Liver (tissue), 8 donors: ENCODE measurements at regions not wholly inside any gene's neighbourhood (a gene's known extent, or its start where the extent isn't known, plus 50 kb on each side); places are given as distances from the start of the nearest gene placed in this dataset.
"Not testable (repeated sequence)": the region's sequence is repeated elsewhere in the genome, so short reads cannot be mapped to it uniquely, and the experiment has no call there.

Source experiments
- DNase-seq: peaks from one replicate; pipeline ENCODE4 v3.0.0-alpha.2; 2017; ENCODE audit warnings: low spot score
- H3K27ac ChIP-seq, 2 donors: one replicate each; pipeline ENCODE4 v1.7.0; 2013; ENCODE audit warnings: inconsistent platforms in 2 of 2, low read length in 2 of 2, control low read depth in 1 of 2, low read depth in 1 of 2, mild to moderate bottlenecking in 1 of 2
- H3K27me3 ChIP-seq, 4 donors: one replicate each; pipeline versions ENCODE4 v1.6.1 to v1.7.0; 2013; ENCODE audit warnings: low read length in 3 of 4, inconsistent platforms in 1 of 4, mild to moderate bottlenecking in 1 of 4, moderate library complexity in 1 of 4; ENCODE audit not compliant: control insufficient read depth in 4 of 4, insufficient read depth in 4 of 4
- H3K36me3 ChIP-seq, 4 donors: one replicate each; pipeline versions ENCODE4 v1.6.1 to v1.7.0; 2013; ENCODE audit warnings: low read length in 3 of 4, mild to moderate bottlenecking in 3 of 4, low read depth in 1 of 4, moderate library complexity in 1 of 4; ENCODE audit not compliant: control insufficient read depth in 4 of 4, insufficient read depth in 3 of 4
- H3K4me1 ChIP-seq, 4 donors: one replicate each; pipeline versions ENCODE4 v1.6.1 to v1.7.0; 2013; ENCODE audit warnings: low read length in 3 of 4, mild to moderate bottlenecking in 3 of 4, moderate library complexity in 1 of 4; ENCODE audit not compliant: control insufficient read depth in 4 of 4, insufficient read depth in 4 of 4
- H3K4me3 ChIP-seq, 3 donors: one replicate each; pipeline versions ENCODE4 v1.6.1 to v1.7.0; 2013; ENCODE audit warnings: low read length in 3 of 3, control low read depth in 1 of 3, low read depth in 1 of 3, mild to moderate bottlenecking in 1 of 3
- H3K9ac ChIP-seq, 2 donors: one replicate each; pipeline ENCODE4 v1.7.0; 2013; ENCODE audit warnings: low read length in 2 of 2, mild to moderate bottlenecking in 2 of 2, moderate library complexity in 2 of 2, control low read depth in 1 of 2, low read depth in 1 of 2
- H3K9me3 ChIP-seq, 4 donors: one replicate each; pipeline versions ENCODE4 v1.6.1 to v1.7.0; 2013; ENCODE audit warnings: low read length in 3 of 4; ENCODE audit not compliant: control insufficient read depth in 4 of 4
- ATF3 ChIP-seq: IDR thresholded peaks from 2 replicates; pipeline ENCODE4 v1.6.1; 2016; ENCODE audit warnings: antibody characterized with exemption
- FOXA1 ChIP-seq: IDR thresholded peaks from 2 replicates; pipeline ENCODE4 v1.6.1; 2016; ENCODE audit warnings: antibody characterized with exemption
- HNF4A ChIP-seq, 2 donors: conservative IDR thresholded peaks; 2 replicates each; pipeline ENCODE4 v1.6.1; 2016; ENCODE audit warnings: antibody characterized with exemption in 2 of 2, mild to moderate bottlenecking in 2 of 2
- HNF4G ChIP-seq: IDR thresholded peaks from 2 replicates; pipeline ENCODE4 v1.6.1; 2016; ENCODE audit warnings: antibody characterized with exemption
- MAX ChIP-seq: IDR thresholded peaks from 2 replicates; pipeline ENCODE4 v1.6.1; 2016; ENCODE audit warnings: antibody characterized with exemption
- RAD21 ChIP-seq, 2 donors: IDR thresholded peaks; 2 replicates each; pipeline ENCODE4 v1.6.1; 2016; ENCODE audit warnings: antibody characterized with exemption in 2 of 2, mild to moderate bottlenecking in 2 of 2
- REST ChIP-seq: IDR thresholded peaks from 2 replicates; pipeline ENCODE4 v1.6.1; 2016; ENCODE audit warnings: antibody characterized with exemption, mild to moderate bottlenecking
- SP1 ChIP-seq: IDR thresholded peaks from 2 replicates; pipeline ENCODE4 v1.6.1; 2018; ENCODE audit warnings: antibody characterized with exemption, mild to moderate bottlenecking
- ZBTB33 ChIP-seq: IDR thresholded peaks from 2 replicates; pipeline ENCODE4 v1.6.1; 2016; ENCODE audit warnings: antibody characterized with exemption
- WGBS: extraction: QIAGEN DNeasy Blood & Tissue Kit; methylation state at CpG from one replicate; pipeline ENCODE4 v1.1.7; 2013; 5-methylcytosine and 5-hydroxymethylcytosine counted together
- TF ChIP-seq, protein P1 (sequence below): fragments of 150-350 bp; IDR thresholded peaks from 2 replicates; pipeline ENCODE4 v1.5.1; 2017; ENCODE audit warnings: improper control_type of control experiment, low read depth, low read length; ENCODE audit not compliant: missing input control
- donor health status: healthy.
- donor health status: healthy.
- donor health status: healthy.
- donor health status: healthy.
- donor health status: healthy.

DNA sequence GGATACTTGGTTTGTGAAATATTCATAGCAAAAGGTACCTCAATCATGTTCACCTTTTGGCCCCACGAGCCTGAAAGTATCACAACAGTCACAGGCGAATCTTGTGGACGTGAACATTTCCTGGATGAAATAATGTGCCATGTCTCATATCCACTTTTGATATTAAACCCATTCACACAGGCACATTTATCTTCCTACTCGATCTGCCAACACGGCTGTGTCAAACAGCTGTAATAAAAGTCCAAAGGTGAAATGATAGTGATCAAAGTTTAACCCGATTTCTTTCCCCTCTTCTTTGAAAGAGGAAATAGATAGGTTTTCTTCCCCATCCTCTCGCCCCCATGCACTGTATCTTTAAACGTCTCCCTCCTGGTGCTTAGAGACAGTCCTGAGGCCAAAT is 191.2 kb upstream of the PROX1 start:
- TF ChIP-seq, protein P1, sequence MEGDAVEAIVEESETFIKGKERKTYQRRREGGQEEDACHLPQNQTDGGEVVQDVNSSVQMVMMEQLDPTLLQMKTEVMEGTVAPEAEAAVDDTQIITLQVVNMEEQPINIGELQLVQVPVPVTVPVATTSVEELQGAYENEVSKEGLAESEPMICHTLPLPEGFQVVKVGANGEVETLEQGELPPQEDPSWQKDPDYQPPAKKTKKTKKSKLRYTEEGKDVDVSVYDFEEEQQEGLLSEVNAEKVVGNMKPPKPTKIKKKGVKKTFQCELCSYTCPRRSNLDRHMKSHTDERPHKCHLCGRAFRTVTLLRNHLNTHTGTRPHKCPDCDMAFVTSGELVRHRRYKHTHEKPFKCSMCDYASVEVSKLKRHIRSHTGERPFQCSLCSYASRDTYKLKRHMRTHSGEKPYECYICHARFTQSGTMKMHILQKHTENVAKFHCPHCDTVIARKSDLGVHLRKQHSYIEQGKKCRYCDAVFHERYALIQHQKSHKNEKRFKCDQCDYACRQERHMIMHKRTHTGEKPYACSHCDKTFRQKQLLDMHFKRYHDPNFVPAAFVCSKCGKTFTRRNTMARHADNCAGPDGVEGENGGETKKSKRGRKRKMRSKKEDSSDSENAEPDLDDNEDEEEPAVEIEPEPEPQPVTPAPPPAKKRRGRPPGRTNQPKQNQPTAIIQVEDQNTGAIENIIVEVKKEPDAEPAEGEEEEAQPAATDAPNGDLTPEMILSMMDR = no peak
- TF ChIP-seq RAD21 (IDR thresholded peaks at IDR 0.05) (peak in 1 of 2 donors; percentile 41), HNF4A (conservative IDR thresholded peaks at IDR 0.05) (peak; percentile 80 to 86), REST (no peak), ZBTB33 (no peak), MAX (no peak), HNF4G (peak; percentile 24), ATF3 (no peak)
- Histone ChIP-seq H3K4me1 (no peaks in the 10 kb centered on the region), H3K27me3 (no peaks in the 10 kb centered on the region), H3K4me3 (no peak overlapping the region), H3K27ac (no peak overlapping the region), H3K9me3 (no peaks in the 10 kb centered on the region), H3K9ac (no peak overlapping the region), H3K36me3 (no peaks in the 10 kb centered on the region)
- WGBS = 57% methylated on average over 8 of the region's 8 CpGs
- DNase-seq = no peak

DNA sequence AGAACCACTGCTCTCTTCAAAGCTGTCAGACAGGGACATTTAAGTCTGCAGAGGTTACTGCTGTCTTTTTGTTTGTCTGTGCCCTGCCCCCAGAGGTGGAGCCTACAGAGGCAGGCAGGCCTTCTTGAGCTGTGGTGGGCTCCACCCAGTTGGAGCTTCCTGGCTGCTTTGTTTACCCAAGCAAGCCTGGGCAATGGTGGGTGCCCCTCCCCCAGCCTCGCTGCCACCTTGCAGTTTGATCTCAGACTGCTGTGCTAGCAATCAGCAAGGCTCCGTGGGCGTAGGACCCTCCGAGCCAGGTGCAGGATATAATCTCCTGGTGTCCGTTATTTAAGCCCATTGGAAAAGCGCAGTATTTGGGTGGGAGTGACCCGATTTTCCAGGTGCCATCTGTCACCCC is 179.5 kb upstream of the PROX1 start:
- H3K36me3 ChIP-seq, H3K27ac ChIP-seq, H3K9me3 ChIP-seq, H3K4me3 ChIP-seq, H3K4me1 ChIP-seq, DNase-seq, H3K9ac ChIP-seq, H3K27me3 ChIP-seq: not testable (repeated sequence)
- 95% methylated on average over 7 of the region's 7 CpGs for WGBS

DNA sequence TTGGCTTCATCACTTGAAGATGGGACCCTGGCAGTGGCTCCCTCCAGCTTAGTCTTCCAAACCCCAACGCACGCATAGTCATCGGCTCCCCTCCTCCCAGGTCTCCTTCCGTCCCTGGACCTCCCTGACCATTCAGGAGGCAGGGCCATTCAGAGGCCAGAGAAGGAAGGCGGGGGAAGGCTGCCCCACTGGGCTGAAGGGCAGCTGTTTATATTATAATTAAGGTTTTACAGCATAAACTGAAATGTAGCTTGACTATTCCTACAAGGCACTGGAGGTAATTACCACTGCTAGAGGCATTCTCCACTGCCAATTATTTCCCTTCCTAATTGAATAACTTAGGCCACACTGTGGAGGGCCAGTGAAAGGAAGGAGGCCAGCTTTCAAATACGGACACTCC is 170.6 kb upstream of the PROX1 start:
- no peak for DNase-seq
- H3K9ac ChIP-seq = no peak overlapping the region
- no peaks in the 10 kb centered on the region for H3K9me3 ChIP-seq
- H3K27ac ChIP-seq = no peak overlapping the region
- 95% methylated on average over 6 of the region's 6 CpGs for WGBS
- no peaks in the 10 kb centered on the region for H3K4me1 ChIP-seq
- H3K27me3 ChIP-seq = no peaks in the 10 kb centered on the region
- no peak overlapping the region for H3K4me3 ChIP-seq
- H3K36me3 ChIP-seq = peaks cover 0 to 2% (median 0%) of the 10 kb centered on the region in 4 donors
- TF ChIP-seq, protein P1 = no peak
- no peak for TF ChIP-seq REST
- no peak for TF ChIP-seq ZBTB33
- no peak for TF ChIP-seq FOXA1
- no peak for TF ChIP-seq SP1
- no peak for TF ChIP-seq HNF4G
